Tibial nerve (tissue), 3 donors: ENCODE measurements at regions not wholly inside any gene's neighbourhood (a gene's known extent, or its start where the extent isn't known, plus 50 kb on each side); places are given as distances from the start of the nearest gene placed in this dataset.

Experiments
- POLR2A ChIP-seq, 2 donors: fragments of 450-650 bp; IDR thresholded peaks; one replicate each; pipeline ENCODE4 v1.6.1; 2017; ENCODE audit warnings: antibody characterized with exemption in 2 of 2, mild to moderate bottlenecking in 2 of 2, moderate library complexity in 2 of 2
- TF ChIP-seq, protein P1 (sequence below), 5 experiments: fragments of 200-600 bp in 3 of 5; fragments of 450-650 bp in 2 of 5; sonication (generic) in 3 of 5; IDR thresholded peaks; one replicate each; pipeline ENCODE4 v1.5.1; 2016 to 2019; ENCODE audit warnings: antibody characterized with exemption in 5 of 5, mild to moderate bottlenecking in 3 of 5, moderate library complexity in 2 of 5

GRCh38 chr15:87777054-87777561, 479.4 kb downstream of the NTRK3 start:
- TF ChIP-seq, protein P1, sequence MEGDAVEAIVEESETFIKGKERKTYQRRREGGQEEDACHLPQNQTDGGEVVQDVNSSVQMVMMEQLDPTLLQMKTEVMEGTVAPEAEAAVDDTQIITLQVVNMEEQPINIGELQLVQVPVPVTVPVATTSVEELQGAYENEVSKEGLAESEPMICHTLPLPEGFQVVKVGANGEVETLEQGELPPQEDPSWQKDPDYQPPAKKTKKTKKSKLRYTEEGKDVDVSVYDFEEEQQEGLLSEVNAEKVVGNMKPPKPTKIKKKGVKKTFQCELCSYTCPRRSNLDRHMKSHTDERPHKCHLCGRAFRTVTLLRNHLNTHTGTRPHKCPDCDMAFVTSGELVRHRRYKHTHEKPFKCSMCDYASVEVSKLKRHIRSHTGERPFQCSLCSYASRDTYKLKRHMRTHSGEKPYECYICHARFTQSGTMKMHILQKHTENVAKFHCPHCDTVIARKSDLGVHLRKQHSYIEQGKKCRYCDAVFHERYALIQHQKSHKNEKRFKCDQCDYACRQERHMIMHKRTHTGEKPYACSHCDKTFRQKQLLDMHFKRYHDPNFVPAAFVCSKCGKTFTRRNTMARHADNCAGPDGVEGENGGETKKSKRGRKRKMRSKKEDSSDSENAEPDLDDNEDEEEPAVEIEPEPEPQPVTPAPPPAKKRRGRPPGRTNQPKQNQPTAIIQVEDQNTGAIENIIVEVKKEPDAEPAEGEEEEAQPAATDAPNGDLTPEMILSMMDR (IDR thresholded peaks at IDR 0.05), result no peak
- no peak for TF ChIP-seq POLR2A (IDR thresholded peaks at IDR 0.05)
